K562 (cell line): ENCODE measurements at regions not wholly inside any gene's neighbourhood (a gene's known extent, or its start where the extent isn't known, plus 50 kb on each side); places are given as distances from the start of the nearest gene placed in this dataset.
"Not testable (repeated sequence)": the region's sequence is repeated elsewhere in the genome, so short reads cannot be mapped to it uniquely, and the experiment has no call there.

Experiments used
- ATAC-seq: fragments of 200-7000 bp; cut with Tn5 transposase; 3 replicates; pipeline ENCODE4 v1.9.1; 2020; ENCODE audit warnings: moderate library complexity
- BruUV-seq: library from RNA; stranded (reverse); fragments of 400-500 nt; replicated peaks from 2 replicates; lab custom pipeline; 2021; lab: Mats Ljungman, UMichigan
- CTCF ChIA-PET: fragments of 300-600 bp; formaldehyde crosslinking; extraction: SDS; loops from one replicate; lab custom pipeline; 2021; ENCODE audit warnings: low intra/inter-chr PET ratio; lab: Yijun Ruan, JAX
- POLR2A ChIA-PET: fragments of 300-600, 350-650 bp; sonication (Branson Sonifier 250); formaldehyde crosslinking; extraction: SDS; loops from one replicate; lab custom pipeline; 2021; ENCODE audit warnings: antibody characterized with exemption, inconsistent platforms; lab: Yijun Ruan, JAX
- DNase-seq, 4 experiments: peaks; one replicate each; pipeline versions ENCODE4 v3.0.0 to v3.0.0-alpha.2; 2011 to 2018; ENCODE audit warnings: low spot score in 3 of 4, mixed read lengths in 3 of 4; ENCODE audit errors: extremely low read depth in 1 of 4
- FAIRE-seq: peaks from 2 replicates; lab custom pipeline; 2011; peaks lifted over from hg19 to GRCh38; lab: Jason Lieb, UNC
- H2AFZ ChIP-seq: 2 replicates; pipeline ENCODE4 v1.6.0; 2011; ENCODE audit warnings: low read depth, low read length, control low read depth, inconsistent platforms
- H3K27ac ChIP-seq: fragments of 200-600 bp; 3 replicates; pipeline ENCODE4 v1.8.0; 2011; ENCODE audit warnings: low read depth, mild to moderate bottlenecking, control low read depth, inconsistent platforms, low read length, moderate library complexity, mixed read lengths; ENCODE audit errors: extremely low read depth
- H3K27me3 ChIP-seq, 2 experiments: fragments of 300-600 bp in 1 of 2; 2 replicates in 1 of 2; 3 replicates in 1 of 2; pipeline versions ENCODE4 v1.6.0 to v1.8.0; 2011; ENCODE audit warnings: inconsistent platforms in 2 of 2, low read length in 2 of 2, mild to moderate bottlenecking in 1 of 2, mixed read lengths in 1 of 2, moderate library complexity in 1 of 2; ENCODE audit not compliant: control insufficient read depth in 2 of 2, insufficient read depth in 2 of 2
- H3K36me3 ChIP-seq: fragments of 300-600 bp; 3 replicates; pipeline ENCODE4 v1.8.0; 2011; ENCODE audit warnings: mild to moderate bottlenecking, low read length, inconsistent platforms; ENCODE audit not compliant: control insufficient read depth, insufficient read depth
- H3K4me1 ChIP-seq, 2 experiments: fragments of 200-600 bp in 1 of 2; replicated peaks in 1 of 2; 2 replicates in 1 of 2; 3 replicates in 1 of 2; pipeline versions ENCODE4 v1.5.1 to v1.8.0; 2011; ENCODE audit warnings: inconsistent platforms in 2 of 2, low read length in 2 of 2, mild to moderate bottlenecking in 1 of 2, mixed read lengths in 1 of 2, moderate library complexity in 1 of 2; ENCODE audit not compliant: control insufficient read depth in 2 of 2, insufficient read depth in 2 of 2
- H3K4me2 ChIP-seq: 2 replicates; pipeline ENCODE4 v1.6.1; 2011; ENCODE audit warnings: low read length, control low read depth, inconsistent platforms, mixed read lengths; ENCODE audit not compliant: insufficient read depth
- H3K4me3 ChIP-seq: fragments of 200-600 bp; sonication (generic), shearing (Covaris generic); 2 replicates; pipeline ENCODE4 v1.5.1; 2016; ENCODE audit warnings: control low read depth, inconsistent platforms
- H3K79me2 ChIP-seq: fragments of 200-600 bp; 3 replicates; pipeline ENCODE4 v1.8.0; 2011; ENCODE audit warnings: low read length, inconsistent platforms; ENCODE audit not compliant: control insufficient read depth, insufficient read depth
- H3K9ac ChIP-seq, 2 experiments: 2 replicates each; pipeline versions ENCODE4 v1.6.0 to v1.6.1; 2011; ENCODE audit warnings: low read depth in 2 of 2, low read length in 2 of 2, control low read depth in 1 of 2, inconsistent platforms in 1 of 2, mild to moderate bottlenecking in 1 of 2, mixed read lengths in 1 of 2; ENCODE audit not compliant: insufficient read depth in 1 of 2
- H3K9me1 ChIP-seq: one replicate; pipeline ENCODE4 v1.6.0; 2011; ENCODE audit warnings: inconsistent platforms, mild to moderate bottlenecking, low read length, moderate library complexity; ENCODE audit not compliant: control insufficient read depth, insufficient read depth
- H3K9me3 ChIP-seq: replicated peaks from 2 replicates; pipeline ENCODE4 v1.5.1; 2011; ENCODE audit warnings: low read depth, low read length, inconsistent platforms; ENCODE audit not compliant: control insufficient read depth, insufficient read depth
- H4K20me1 ChIP-seq: replicated peaks from 2 replicates; pipeline ENCODE4 v1.6.1; 2011; ENCODE audit warnings: low read length, inconsistent platforms, mixed read lengths; ENCODE audit not compliant: control insufficient read depth, insufficient read depth
- CBFA2T3 ChIP-seq: fragments of 450-650 bp; IDR thresholded peaks from 2 replicates; pipeline ENCODE4 v1.6.1; 2017
- DACH1 ChIP-seq: fragments of 450-650 bp; IDR thresholded peaks from 2 replicates; pipeline ENCODE4 v1.6.1; 2018; ENCODE audit not compliant: partially characterized antibody
- PRPF4 ChIP-seq: fragments of 200-400 bp; formaldehyde crosslinking; IDR thresholded peaks from one replicate; pipeline ENCODE4 v1.6.1; 2017; ENCODE audit warnings: low read length, low read depth, mild to moderate bottlenecking; ENCODE audit not compliant: insufficient read depth, poor library complexity, severe bottlenecking
- PTRF ChIP-seq: fragments of 450-650 bp; IDR thresholded peaks from 2 replicates; pipeline ENCODE4 v1.6.1; 2016; ENCODE audit warnings: mild to moderate bottlenecking, missing genetic modification characterization, missing compliant biosample characterization
- SMARCE1 ChIP-seq: fragments of 450-650 bp; IDR thresholded peaks from 2 replicates; pipeline ENCODE4 v1.7.1; 2016; ENCODE audit warnings: mild to moderate bottlenecking
- ZNF444 ChIP-seq: fragments of 250-450 bp; sonication (Bioruptor Pico); IDR thresholded peaks from 2 replicates; pipeline ENCODE4 v1.4.0; 2020; ENCODE audit warnings: mild to moderate bottlenecking, moderate library complexity
- WGBS: fragments of 100-300 bp; shearing (Covaris generic); methylation state at CpG from one replicate; pipeline ENCODE4 v1.1.6; 2016; ENCODE audit warnings: low coverage, mixed read lengths; ENCODE audit not compliant: insufficient coverage; ENCODE audit errors: missing lambda C conversion rate; 5-methylcytosine and 5-hydroxymethylcytosine counted together
- in situ Hi-C: fragments of 300-500 bp; cut with MboI; formaldehyde crosslinking; loops from 4 replicates; pipeline ENCODE4 v1.15.0; 2018; ENCODE audit warnings: inconsistent platforms, mixed read lengths
- intact Hi-C: fragments of 100-400 bp; cut with micrococcal nuclease; formaldehyde crosslinking; loops from 2 replicates; pipeline ENCODE4 v1.14.2; 2022
- TF ChIP-seq, protein P1 (sequence below), 2 experiments: fragments of 150-350 bp in 1 of 2; IDR thresholded peaks; 2 replicates each; pipeline ENCODE4 v1.6.1; 2012 to 2016; ENCODE audit warnings: low read depth in 2 of 2, low read length in 2 of 2, mild to moderate bottlenecking in 1 of 2, moderate library complexity in 1 of 2

DNA sequence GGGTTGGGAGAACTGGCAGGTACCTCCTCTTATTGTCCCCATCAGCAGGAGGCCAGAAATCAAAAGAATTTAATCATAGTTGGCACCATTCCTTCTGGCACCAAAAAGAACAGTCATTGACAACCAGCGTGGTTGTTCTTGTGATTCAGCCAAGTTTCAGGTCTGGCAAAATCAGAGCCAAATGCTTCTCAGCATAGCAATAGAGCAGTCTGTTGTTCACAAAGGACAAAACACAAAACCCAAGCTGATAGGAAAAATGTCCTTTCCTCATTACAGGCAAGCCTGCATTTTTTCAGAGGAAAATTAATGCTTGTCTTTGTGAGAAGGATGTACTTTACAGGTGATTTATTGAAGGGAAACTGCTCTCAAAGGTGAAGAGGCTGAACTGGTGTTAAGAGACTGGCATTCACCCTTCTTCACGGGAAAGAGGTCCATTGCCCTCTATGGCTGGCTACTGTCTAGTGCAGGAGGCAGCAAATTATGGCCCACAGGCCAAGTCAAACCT lies 241.8 kb upstream of the ARHGAP42 start (continued):
- TF ChIP-seq ZNF444 (CRISPR knock-in tag) (no peak), SMARCE1 (no peak), DACH1 (no peak), PTRF (no peak), CBFA2T3 (no peak), PRPF4 (no peak)
- TF ChIP-seq, protein P1, sequence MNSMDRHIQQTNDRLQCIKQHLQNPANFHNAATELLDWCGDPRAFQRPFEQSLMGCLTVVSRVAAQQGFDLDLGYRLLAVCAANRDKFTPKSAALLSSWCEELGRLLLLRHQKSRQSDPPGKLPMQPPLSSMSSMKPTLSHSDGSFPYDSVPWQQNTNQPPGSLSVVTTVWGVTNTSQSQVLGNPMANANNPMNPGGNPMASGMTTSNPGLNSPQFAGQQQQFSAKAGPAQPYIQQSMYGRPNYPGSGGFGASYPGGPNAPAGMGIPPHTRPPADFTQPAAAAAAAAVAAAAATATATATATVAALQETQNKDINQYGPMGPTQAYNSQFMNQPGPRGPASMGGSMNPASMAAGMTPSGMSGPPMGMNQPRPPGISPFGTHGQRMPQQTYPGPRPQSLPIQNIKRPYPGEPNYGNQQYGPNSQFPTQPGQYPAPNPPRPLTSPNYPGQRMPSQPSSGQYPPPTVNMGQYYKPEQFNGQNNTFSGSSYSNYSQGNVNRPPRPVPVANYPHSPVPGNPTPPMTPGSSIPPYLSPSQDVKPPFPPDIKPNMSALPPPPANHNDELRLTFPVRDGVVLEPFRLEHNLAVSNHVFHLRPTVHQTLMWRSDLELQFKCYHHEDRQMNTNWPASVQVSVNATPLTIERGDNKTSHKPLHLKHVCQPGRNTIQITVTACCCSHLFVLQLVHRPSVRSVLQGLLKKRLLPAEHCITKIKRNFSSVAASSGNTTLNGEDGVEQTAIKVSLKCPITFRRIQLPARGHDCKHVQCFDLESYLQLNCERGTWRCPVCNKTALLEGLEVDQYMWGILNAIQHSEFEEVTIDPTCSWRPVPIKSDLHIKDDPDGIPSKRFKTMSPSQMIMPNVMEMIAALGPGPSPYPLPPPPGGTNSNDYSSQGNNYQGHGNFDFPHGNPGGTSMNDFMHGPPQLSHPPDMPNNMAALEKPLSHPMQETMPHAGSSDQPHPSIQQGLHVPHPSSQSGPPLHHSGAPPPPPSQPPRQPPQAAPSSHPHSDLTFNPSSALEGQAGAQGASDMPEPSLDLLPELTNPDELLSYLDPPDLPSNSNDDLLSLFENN (IDR thresholded peaks at IDR 0.05; ENCODE audit: low read depth in 2 of 2, low read length in 2 of 2): no peak

DNA sequence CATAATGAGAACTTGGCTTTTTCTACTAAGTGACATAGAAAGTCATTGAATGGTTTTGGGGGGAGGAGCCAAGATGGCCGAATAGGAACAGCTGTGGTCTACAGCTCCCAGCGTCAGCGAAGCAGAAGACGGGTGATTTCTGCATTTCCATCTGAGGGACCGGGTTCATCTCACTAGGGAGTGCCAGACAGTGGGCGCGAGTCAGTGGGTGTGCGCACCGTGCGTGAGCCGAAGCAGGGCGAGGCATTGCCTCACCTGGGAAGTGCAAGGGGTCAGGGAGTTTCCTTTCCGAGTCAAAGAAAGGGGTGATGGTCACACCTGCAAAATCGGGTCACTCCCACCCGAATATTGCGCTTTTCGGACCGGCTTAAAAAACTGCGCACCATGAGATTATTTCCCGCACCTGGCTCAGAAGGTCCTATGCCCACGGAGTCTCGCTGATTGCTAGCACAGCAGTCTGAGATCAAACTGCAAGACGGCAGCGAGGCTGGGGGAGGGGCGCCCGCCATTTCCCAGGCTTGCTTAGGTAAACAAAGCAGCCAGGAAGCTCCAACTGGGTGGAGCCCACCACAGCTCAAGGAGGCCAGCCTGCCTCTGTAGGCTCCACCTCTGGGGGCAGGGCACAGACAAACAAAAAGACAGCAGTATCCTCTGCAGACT lies 235.2 kb upstream of the ARHGAP42 start:
- H3K79me2 ChIP-seq, POLR2A ChIA-PET, H2AFZ ChIP-seq, ATAC-seq, in situ Hi-C loops, H3K4me2 ChIP-seq, H3K9ac ChIP-seq, DNase-seq, H3K4me1 ChIP-seq, H3K9me1 ChIP-seq, FAIRE-seq, H3K9me3 ChIP-seq, intact Hi-C loops, H3K4me3 ChIP-seq, H3K27ac ChIP-seq, H3K36me3 ChIP-seq, H3K27me3 ChIP-seq, CTCF ChIA-PET, H4K20me1 ChIP-seq, BruUV-seq: not testable (repeated sequence)
- 5% methylated on average over 20 of the region's 26 CpGs for WGBS
